A204.1 (cell line): ENCODE measurements at regions not wholly inside any gene's neighbourhood (a gene's known extent, or its start where the extent isn't known, plus 50 kb on each side); places are given as distances from the start of the nearest gene placed in this dataset.
"Not testable (repeated sequence)": the region's sequence is repeated elsewhere in the genome, so short reads cannot be mapped to it uniquely, and the experiment has no call there.

Experiments
- FAIRE-seq: peaks from 2 replicates; lab custom pipeline; 2012; peaks lifted over from hg19 to GRCh38; lab: Jason Lieb, UNC

- no peak for FAIRE-seq
These were observed 131.5 kb upstream of the ALCAM start for GRCh38 chr3:105235221-105235620.

GRCh38 chr3:105235785-105236184, 130.9 kb upstream of the ALCAM start:
- no peak for FAIRE-seq

DNA sequence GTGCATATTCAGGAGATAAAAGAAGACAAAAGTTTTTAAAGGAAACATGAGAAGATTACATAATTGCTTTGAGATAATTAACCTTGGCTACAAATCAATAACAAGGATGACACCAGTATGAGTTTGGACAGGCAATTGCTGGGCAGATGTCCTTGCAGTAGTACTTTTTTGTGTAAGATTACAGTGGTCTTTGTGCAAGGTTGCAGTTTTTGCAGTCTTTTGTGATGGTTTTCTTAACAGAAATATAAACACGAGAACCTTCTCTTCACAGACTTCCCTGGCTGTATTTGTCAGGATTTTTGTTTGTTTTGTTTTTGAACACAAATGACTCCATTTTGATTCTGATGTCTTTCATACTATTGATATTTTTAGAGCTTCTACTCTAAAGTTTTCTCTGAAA, 128.3 kb upstream of the ALCAM start:
- no peak for FAIRE-seq

GRCh38 chr3:105243076-105243475, 123.6 kb upstream of the ALCAM start:
- FAIRE-seq = no peak

- FAIRE-seq = no peak
These were observed 120.2 kb upstream of the ALCAM start for GRCh38 chr3:105246536-105246935.

DNA sequence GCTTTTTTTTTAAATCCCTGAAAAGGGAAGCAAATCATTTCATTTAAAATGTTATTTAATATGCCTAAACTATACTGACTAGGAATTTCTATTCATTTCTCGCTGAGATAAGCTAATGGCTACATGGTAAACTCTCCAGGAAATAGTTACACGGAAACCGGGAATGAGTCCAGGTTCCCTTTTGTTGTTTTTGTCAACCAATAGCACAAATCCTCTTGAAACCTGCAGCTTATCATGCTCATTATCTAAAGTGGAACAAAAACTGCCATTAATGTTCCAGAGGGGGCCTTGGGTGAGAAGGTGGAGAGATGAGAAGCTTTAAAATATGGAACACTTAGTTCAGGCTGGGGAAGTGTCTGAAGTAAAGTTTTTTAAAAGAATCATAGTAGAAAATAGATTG, 113.5 kb upstream of the ALCAM start:
- no peak for FAIRE-seq

DNA sequence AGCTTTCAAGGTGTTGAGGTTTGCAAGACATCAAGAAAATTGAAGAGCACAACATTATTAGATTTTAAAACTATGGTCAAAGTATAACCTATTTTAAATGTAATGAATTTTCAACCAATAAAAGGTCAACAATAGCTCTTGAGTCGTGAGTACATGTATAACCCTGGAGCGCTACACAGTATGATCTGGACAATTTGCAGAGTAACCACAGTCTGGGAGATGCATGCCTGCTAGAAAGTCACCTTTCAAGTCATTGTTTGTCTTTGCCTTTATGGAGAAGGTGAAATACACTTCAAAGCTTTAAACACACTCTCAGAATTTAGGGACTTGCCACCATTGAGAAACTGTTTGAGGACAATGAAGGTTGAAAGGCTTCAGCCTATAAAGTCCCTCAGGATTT, 112.6 kb upstream of the ALCAM start:
- no peak for FAIRE-seq

GRCh38 chr3:105255350-105255749, 111.4 kb upstream of the ALCAM start:
- FAIRE-seq = no peak

DNA sequence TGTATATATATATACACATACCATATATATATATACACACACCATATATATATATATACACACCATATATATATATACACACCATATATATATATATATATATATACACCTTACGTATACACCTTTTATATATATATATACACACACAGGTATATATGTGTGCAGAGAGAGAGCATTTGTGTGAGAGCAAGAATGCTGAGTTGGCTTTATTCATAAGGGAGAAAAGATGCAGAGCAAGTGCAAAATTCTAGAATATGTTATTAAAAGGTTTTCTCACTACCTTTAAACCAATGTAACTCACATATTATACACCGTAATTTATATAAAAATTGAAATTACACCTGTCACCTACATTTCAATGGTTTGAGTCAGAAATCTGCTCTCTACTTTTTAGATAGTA, 107.2 kb upstream of the ALCAM start:
- FAIRE-seq = no peak

GRCh38 chr3:105260385-105260784, 106.3 kb upstream of the ALCAM start:
- no peak for FAIRE-seq

- FAIRE-seq = no peak
These were observed 92.2 kb upstream of the ALCAM start for GRCh38 chr3:105274536-105274935.

DNA sequence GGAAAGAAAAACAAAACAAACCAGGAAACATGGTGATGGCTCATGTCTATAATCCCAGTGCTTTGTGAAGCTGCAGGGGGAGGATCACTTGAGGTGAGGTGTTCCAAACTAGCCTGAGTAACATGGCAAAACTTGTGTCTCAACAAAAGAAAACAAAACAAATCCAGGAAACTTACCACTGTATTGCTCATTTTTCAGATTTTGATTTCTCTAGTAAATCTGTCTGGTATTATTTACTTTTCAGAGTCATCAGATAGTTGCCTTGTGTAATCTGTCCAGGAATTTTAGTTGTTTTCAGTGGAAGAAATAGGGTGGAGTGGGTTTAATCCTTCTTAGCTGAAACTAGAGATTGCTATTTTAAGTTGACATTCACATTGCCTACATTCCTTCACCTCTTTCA, 91.8 kb upstream of the ALCAM start:
- no peak for FAIRE-seq

GRCh38 chr3:105277656-105278055, 89.1 kb upstream of the ALCAM start:
- FAIRE-seq = no peak

DNA sequence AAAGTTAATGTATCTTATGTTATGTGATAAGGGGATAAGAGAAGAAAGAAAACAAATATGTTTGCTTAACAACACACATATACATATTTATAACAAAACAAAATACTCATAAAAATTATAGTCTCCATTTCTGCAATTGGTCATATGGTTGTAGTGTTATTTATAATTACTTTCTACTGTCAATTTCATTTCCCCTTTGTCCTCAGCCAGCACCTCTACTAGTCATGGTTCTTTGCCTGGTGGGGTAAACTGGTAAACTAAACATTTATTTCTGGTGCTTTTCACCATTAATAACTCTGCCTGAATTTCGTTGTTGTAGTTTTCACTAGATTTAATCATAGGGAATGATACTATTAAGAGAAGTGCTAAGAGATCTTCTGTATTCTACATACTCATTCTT, 88.0 kb upstream of the ALCAM start:
- no peak for FAIRE-seq

DNA sequence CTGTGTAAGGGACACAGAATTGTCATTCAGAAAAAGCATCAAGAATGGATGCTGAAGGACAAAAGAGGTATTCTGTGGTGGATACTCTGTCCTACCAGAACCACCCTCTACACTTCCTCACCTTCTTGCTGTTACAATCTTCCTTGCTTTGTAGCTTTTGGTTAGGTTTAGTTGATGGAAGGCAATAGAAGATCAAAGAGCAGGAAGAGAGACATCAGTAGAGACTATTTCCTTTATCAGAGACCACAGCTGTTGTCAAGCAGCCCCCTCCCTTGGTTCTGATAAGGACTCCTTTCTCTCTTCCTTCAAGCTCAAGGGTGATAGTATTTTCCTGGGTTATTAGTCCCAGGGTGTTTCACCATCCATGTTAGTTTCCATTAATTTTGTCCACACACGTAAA, 84.7 kb upstream of the ALCAM start:
- FAIRE-seq = no peak

- FAIRE-seq = no peak
These were observed 81.8 kb upstream of the ALCAM start for GRCh38 chr3:105284876-105285275.

DNA sequence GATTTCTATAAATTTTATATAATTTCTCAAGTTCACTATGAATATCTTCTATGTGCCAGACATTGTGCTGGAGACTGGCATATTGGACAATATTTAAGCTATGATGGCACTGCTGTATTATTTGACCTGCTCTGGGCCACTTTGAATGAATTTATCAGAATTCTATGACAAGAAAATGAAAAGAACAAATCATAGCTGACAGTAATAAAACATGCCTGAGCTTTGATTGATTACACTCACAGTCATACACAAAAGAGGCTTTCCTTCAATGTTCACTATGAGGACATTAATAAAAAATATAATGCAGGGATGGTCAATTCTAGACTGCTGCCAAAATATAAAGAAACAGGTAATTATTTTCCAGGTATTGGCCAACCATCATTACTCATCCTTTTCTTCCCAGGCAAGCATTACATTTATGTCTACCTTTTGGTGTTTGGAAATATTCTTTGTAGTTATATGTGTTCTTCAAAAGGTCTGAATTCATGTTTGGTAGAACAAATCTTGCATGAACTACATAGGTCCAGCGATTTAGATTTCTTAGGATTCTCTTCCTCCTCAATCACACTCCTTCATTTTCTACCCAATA, 81.0 kb upstream of the ALCAM start:
- FAIRE-seq = no peak

DNA sequence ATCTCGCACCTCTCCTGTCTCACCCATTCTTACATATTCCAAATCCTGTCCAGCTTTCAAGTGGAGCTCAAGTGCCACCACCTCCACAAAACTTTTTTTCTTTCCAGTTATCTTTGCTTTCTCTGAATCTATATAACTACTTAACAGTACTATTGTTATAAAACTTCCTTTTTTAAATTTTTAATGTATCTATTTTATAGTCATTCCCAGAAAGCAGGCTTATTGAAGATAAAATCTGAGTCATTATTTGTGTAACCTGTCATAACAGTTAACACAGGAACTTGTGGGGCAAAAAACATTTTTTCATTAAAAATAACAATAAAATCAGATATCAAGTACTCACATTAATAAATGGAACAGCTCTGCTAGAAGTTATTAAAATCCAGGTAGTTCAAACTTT, 73.3 kb upstream of the ALCAM start:
- no peak for FAIRE-seq

DNA sequence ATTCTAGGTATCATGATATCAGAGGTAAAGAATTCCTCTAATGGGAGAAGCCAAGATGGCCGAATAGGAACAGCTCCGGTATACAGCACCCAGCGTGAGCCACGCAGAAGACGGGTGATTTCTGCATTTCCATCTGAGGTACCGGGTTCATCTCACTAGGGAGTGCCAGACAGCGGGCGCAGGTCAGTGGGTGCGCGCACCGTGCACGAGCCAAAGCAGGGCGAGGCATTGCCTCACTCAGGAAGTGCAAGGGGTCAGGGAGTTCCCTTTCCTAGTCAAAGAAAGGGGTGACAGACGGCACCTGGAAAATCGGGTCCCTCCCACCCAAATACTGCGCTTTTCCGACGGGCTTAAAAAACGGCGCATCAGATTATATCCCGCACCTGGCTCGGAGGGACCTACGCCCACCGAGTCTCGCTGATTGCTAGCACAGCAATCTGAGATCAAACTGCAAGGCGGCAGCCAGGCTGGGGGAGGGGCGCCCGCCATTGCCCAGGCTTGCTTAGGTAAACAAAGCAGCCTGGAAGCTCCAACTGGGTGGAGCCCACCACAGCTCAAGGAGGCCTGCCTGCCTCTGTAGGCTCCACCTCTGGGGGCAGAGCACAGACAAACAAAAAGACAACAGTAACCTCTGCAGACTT, 70.4 kb upstream of the ALCAM start:
- not testable (repeated sequence) for FAIRE-seq

DNA sequence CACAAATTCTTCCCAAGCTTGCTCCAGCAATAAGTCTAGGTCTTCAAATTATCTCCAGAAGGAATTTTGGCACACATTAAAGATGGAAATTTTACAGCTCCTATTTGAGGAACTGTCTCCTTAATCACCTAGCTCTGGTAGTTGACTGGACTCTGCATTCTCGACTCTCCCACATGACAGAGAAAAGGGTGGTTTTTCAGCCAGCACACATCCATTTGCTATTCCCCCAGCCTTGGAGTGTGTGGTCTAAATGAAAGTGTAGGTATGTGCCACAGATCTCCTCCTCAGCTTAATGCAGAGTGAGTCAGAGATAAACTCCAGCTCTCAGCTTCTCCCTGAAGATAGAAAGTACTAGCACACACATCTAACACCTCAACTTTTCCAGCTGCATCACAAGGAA, 62.2 kb upstream of the ALCAM start:
- FAIRE-seq = no peak

DNA sequence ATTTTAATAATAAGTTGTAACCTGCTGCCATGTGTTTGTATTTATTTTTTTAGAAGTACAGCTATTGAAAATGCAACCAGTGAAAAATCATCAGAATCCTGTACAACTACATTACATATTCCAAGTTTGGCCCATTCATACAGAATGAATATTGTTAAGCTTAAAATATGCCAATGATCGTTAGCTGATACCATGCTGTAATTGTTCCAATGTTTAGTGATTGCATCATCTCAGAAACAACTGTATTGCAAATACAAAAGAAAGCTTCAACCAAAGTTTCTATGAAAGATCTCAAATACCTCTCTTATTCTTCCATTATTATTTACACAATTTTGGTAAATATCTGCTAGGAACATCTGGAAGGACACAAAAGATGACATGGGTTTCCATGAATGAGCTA, 51.6 kb upstream of the ALCAM start:
- no peak for FAIRE-seq

GRCh38 chr3:105315815-105316214, 50.9 kb upstream of the ALCAM start:
- no peak for FAIRE-seq

- FAIRE-seq = no peak
These were observed 50.4 kb upstream of the ALCAM start for GRCh38 chr3:105316331-105316730.
